SH-SY5Y (cell line): ENCODE measurements at regions not wholly inside any gene's neighbourhood (a gene's known extent, or its start where the extent isn't known, plus 50 kb on each side); places are given as distances from the start of the nearest gene placed in this dataset.

Source experiments
- GATA2 ChIP-seq: IDR thresholded peaks from 2 replicates; pipeline ENCODE4 v1.6.1; 2011; ENCODE audit warnings: mild to moderate bottlenecking, low read depth, low read length
- GATA3 ChIP-seq: IDR thresholded peaks from 2 replicates; pipeline ENCODE4 v1.6.1; 2011; ENCODE audit warnings: low read depth, mild to moderate bottlenecking, low read length, moderate library complexity

DNA sequence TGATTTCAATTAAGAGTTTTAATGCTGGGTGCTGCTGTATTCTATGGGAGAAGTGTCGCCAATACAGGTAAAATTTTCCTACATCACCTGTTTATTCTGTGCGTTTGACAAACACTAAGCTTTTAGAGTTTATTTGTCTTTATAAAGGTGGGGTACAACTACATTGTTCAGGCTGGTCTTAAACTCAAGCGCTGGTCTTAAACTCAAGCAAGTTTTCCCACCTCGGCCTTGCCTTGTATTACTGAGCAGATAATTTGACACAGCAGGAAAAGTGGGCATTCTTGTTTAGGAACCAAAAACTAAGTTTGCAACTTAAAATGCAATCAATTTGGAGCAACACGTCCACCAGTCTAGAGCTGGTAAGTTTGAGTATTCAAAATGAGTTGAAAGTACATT is 112.9 kb upstream of the BTN3A2 start:
- TF ChIP-seq GATA2: no peak
- TF ChIP-seq GATA3: no peak
